PC-3 (cell line): ENCODE measurements at regions not wholly inside any gene's neighbourhood (a gene's known extent, or its start where the extent isn't known, plus 50 kb on each side); places are given as distances from the start of the nearest gene placed in this dataset.

Experiments
- EZH2 ChIP-seq: fragments of 300-600 bp; sonication (generic); IDR thresholded peaks from one replicate; pipeline ENCODE4 v1.6.1; 2017; ENCODE audit warnings: antibody characterized with exemption, mild to moderate bottlenecking, low read length; ENCODE audit not compliant: unreplicated experiment
- EZH2phosphoT487 ChIP-seq: fragments of 300-600 bp; sonication (generic); IDR thresholded peaks from 2 replicates; pipeline ENCODE4 v1.6.1; 2018; ENCODE audit warnings: mild to moderate bottlenecking, antibody characterized with exemption, low read length, borderline replicate concordance
- TF ChIP-seq, protein P1 (sequence below): fragments of 300-600 bp; sonication (generic); conservative IDR thresholded peaks from 2 replicates; pipeline ENCODE4 v1.5.1; 2017; ENCODE audit warnings: antibody characterized with exemption, low read depth, mild to moderate bottlenecking, low read length

DNA sequence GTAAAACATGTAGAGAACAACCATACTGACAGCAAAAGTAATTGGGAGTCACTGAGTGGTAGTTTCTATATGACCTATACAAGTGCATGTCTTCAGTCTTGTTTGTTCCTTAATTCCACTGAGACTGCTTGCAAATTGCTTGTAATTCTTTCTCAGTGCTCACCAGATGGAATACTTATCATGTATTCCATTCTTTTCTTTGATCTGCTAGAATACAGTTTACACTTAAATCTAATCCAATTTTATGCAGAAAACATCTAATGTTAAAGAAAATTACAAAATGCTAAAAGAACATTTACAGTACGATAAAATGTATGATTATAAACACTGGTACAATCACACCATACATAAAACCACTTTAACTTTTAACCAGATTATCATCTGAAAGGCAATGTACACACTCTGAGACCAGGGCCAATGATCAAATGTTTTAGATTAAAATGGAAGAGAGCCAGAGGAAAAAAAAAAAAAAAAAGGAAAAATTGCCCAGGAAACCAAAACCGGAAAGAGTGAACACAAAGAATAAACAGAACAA is 741.4 kb downstream of the FAT4 start:
- TF ChIP-seq EZH2phosphoT487, result no peak
- TF ChIP-seq, protein P1, sequence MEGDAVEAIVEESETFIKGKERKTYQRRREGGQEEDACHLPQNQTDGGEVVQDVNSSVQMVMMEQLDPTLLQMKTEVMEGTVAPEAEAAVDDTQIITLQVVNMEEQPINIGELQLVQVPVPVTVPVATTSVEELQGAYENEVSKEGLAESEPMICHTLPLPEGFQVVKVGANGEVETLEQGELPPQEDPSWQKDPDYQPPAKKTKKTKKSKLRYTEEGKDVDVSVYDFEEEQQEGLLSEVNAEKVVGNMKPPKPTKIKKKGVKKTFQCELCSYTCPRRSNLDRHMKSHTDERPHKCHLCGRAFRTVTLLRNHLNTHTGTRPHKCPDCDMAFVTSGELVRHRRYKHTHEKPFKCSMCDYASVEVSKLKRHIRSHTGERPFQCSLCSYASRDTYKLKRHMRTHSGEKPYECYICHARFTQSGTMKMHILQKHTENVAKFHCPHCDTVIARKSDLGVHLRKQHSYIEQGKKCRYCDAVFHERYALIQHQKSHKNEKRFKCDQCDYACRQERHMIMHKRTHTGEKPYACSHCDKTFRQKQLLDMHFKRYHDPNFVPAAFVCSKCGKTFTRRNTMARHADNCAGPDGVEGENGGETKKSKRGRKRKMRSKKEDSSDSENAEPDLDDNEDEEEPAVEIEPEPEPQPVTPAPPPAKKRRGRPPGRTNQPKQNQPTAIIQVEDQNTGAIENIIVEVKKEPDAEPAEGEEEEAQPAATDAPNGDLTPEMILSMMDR, result no peak
- TF ChIP-seq EZH2, result no peak
